WTC11 (cell line): ENCODE measurements at regions not wholly inside any gene's neighbourhood (a gene's known extent, or its start where the extent isn't known, plus 50 kb on each side); places are given as distances from the start of the nearest gene placed in this dataset.
A peak's percentile ranks its signal among the peaks of the same experiment; 100 is the strongest.

ENCODE experiments used
- ATAC-seq: fragments of 200-7000 bp; cut with Tn5 transposase; 2 replicates; pipeline ENCODE4 v1.10.0; 2021; ENCODE audit warnings: mild to moderate bottlenecking, moderate library complexity
- CTCF ChIA-PET: fragments of 300-600 bp; sonication (Branson Sonifier 250); formaldehyde crosslinking; loops from one replicate; lab custom pipeline; 2021; ENCODE audit warnings: antibody characterized with exemption; lab: Charles Lee
- POLR2A ChIA-PET: fragments of 350-600 bp; sonication (Branson Sonifier 250); formaldehyde crosslinking; loops from one replicate; lab custom pipeline; 2021; ENCODE audit warnings: antibody characterized with exemption; lab: Charles Lee
- DNase-seq: peaks from one replicate; pipeline ENCODE4 v3.0.0; 2021; ENCODE audit warnings: low spot score
- H3K27ac Mint-ChIP-seq: 2 replicates; pipeline ENCODE4 v1.8.0; 2021; ENCODE audit warnings: mixed read lengths
- H3K27me3 Mint-ChIP-seq: 2 replicates; pipeline ENCODE4 v1.8.0; 2021; ENCODE audit warnings: low read depth, mild to moderate bottlenecking, moderate library complexity, mixed read lengths
- H3K36me3 Mint-ChIP-seq: 2 replicates; pipeline ENCODE4 v1.8.0; 2021; ENCODE audit warnings: mixed read lengths
- H3K4me1 Mint-ChIP-seq: 2 replicates; pipeline ENCODE4 v1.8.0; 2022; ENCODE audit warnings: mixed read lengths
- H3K4me3 Mint-ChIP-seq: 2 replicates; pipeline ENCODE4 v1.8.0; 2021; ENCODE audit warnings: mild to moderate bottlenecking, moderate library complexity, mixed read lengths
- H3K9me3 Mint-ChIP-seq: 2 replicates; pipeline ENCODE4 v1.8.0; 2021; ENCODE audit warnings: mixed read lengths
- ATF1 ChIP-seq: sonication (generic); formaldehyde crosslinking; IDR thresholded peaks from 2 replicates; pipeline ENCODE4 v1.8.1; 2023; ENCODE audit warnings: mild to moderate bottlenecking, moderate library complexity, missing genetic modification reagents
- CDX4 ChIP-seq: fragments of 250-450 bp; sonication (Bioruptor Pico); IDR thresholded peaks from 2 replicates; pipeline ENCODE4 v1.9.0; 2021; ENCODE audit warnings: moderate library complexity, mild to moderate bottlenecking, inconsistent platforms, borderline replicate concordance
- CREM ChIP-seq: sonication (generic); formaldehyde crosslinking; IDR thresholded peaks from 2 replicates; pipeline ENCODE4 v1.8.1; 2022; ENCODE audit warnings: mild to moderate bottlenecking, missing genetic modification reagents, moderate library complexity
- E2F4 ChIP-seq: sonication (generic); formaldehyde crosslinking; IDR thresholded peaks from 2 replicates; pipeline ENCODE4 v1.8.1; 2022; ENCODE audit warnings: low read depth, mild to moderate bottlenecking, moderate library complexity, missing genetic modification reagents, borderline replicate concordance
- ELF4 ChIP-seq: sonication (generic); formaldehyde crosslinking; IDR thresholded peaks from 2 replicates; pipeline ENCODE4 v1.8.1; 2022; ENCODE audit warnings: low read depth, mild to moderate bottlenecking, moderate library complexity, missing genetic modification reagents
- EMX1 ChIP-seq: fragments of 250-450 bp; sonication (Bioruptor Pico); IDR thresholded peaks from 2 replicates; pipeline ENCODE4 v1.8.0; 2021; ENCODE audit warnings: mild to moderate bottlenecking
- JUN ChIP-seq: sonication (generic); formaldehyde crosslinking; IDR thresholded peaks from 2 replicates; pipeline ENCODE4 v1.8.0; 2023; ENCODE audit warnings: mild to moderate bottlenecking, missing genetic modification reagents
- NR2C2 ChIP-seq: sonication (generic); formaldehyde crosslinking; IDR thresholded peaks from 2 replicates; pipeline ENCODE4 v1.8.0; 2022; ENCODE audit warnings: mild to moderate bottlenecking, missing genetic modification reagents
- OVOL2 ChIP-seq: fragments of 250-450 bp; sonication (Bioruptor Pico); IDR thresholded peaks from 2 replicates; pipeline ENCODE4 v1.9.0; 2021; ENCODE audit warnings: mild to moderate bottlenecking, borderline replicate concordance
- ZNF121 ChIP-seq: sonication (generic); formaldehyde crosslinking; IDR thresholded peaks from 2 replicates; pipeline ENCODE4 v1.8.0; 2023; ENCODE audit warnings: missing genetic modification reagents
- ZNF138 ChIP-seq: sonication (generic); formaldehyde crosslinking; conservative IDR thresholded peaks from 2 replicates; pipeline ENCODE4 v1.8.1; 2022; ENCODE audit warnings: mild to moderate bottlenecking, moderate library complexity, missing genetic modification reagents
- ZNF219 ChIP-seq: sonication (generic); formaldehyde crosslinking; IDR thresholded peaks from 2 replicates; pipeline ENCODE4 v1.8.0; 2023; ENCODE audit warnings: missing genetic modification reagents, mild to moderate bottlenecking, borderline replicate concordance
- ZNF281 ChIP-seq: sonication (generic); formaldehyde crosslinking; IDR thresholded peaks from 2 replicates; pipeline ENCODE4 v1.8.0; 2023; ENCODE audit warnings: mild to moderate bottlenecking, missing genetic modification reagents
- ZNF416 ChIP-seq: fragments of 250-450 bp; sonication (Bioruptor Pico); IDR thresholded peaks from 2 replicates; pipeline ENCODE4 v1.9.0; 2021; ENCODE audit warnings: mild to moderate bottlenecking, inconsistent platforms
- ZNF671 ChIP-seq: fragments of 250-450 bp; sonication (Bioruptor Pico); IDR thresholded peaks from 2 replicates; pipeline ENCODE4 v1.8.0; 2021; ENCODE audit warnings: mild to moderate bottlenecking
- ZSCAN18 ChIP-seq: fragments of 250-450 bp; sonication (Bioruptor Pico); IDR thresholded peaks from 2 replicates; pipeline ENCODE4 v2.1.2; 2022; ENCODE audit warnings: mild to moderate bottlenecking, moderate library complexity
- TF ChIP-seq, protein P1 (sequence below): sonication (generic); formaldehyde crosslinking; IDR thresholded peaks from 2 replicates; pipeline ENCODE4 v1.8.1; 2023; ENCODE audit warnings: mild to moderate bottlenecking, missing genetic modification reagents, borderline replicate concordance
- TF ChIP-seq, protein P2 (sequence below): sonication (generic); formaldehyde crosslinking; IDR thresholded peaks from 2 replicates; pipeline ENCODE4 v1.8.1; 2023; ENCODE audit warnings: mild to moderate bottlenecking, missing genetic modification reagents, moderate library complexity
- TF ChIP-seq, protein P3 (sequence below): sonication (generic); formaldehyde crosslinking; conservative IDR thresholded peaks from 2 replicates; pipeline ENCODE4 v1.8.1; 2023; ENCODE audit warnings: mild to moderate bottlenecking, low read depth, missing genetic modification reagents, moderate library complexity

DNA sequence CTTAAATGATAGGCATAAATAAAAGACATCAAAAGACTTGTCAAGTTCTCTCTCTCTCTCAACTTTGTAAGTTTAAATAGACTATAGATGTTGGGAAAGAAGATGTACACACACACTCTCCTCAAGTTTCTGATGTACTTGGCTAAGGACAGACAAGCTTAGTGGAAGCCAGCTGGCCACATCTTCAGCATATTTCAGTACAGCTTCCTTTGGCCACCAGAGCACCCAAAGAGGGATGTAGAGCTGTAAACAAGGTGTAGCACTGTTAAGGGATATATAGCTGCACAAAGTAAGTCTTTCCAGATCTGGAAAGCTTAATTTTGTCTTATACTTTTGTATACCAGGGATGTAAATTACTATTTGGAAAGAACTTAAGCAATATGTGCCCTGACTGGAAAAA is 64.3 kb upstream of the MSTN start (continued):
- TF ChIP-seq CDX4, result no peak
- no peak for TF ChIP-seq E2F4 (CRISPR knock-in tag)
- no peak for TF ChIP-seq CREM
- TF ChIP-seq, protein P1, sequence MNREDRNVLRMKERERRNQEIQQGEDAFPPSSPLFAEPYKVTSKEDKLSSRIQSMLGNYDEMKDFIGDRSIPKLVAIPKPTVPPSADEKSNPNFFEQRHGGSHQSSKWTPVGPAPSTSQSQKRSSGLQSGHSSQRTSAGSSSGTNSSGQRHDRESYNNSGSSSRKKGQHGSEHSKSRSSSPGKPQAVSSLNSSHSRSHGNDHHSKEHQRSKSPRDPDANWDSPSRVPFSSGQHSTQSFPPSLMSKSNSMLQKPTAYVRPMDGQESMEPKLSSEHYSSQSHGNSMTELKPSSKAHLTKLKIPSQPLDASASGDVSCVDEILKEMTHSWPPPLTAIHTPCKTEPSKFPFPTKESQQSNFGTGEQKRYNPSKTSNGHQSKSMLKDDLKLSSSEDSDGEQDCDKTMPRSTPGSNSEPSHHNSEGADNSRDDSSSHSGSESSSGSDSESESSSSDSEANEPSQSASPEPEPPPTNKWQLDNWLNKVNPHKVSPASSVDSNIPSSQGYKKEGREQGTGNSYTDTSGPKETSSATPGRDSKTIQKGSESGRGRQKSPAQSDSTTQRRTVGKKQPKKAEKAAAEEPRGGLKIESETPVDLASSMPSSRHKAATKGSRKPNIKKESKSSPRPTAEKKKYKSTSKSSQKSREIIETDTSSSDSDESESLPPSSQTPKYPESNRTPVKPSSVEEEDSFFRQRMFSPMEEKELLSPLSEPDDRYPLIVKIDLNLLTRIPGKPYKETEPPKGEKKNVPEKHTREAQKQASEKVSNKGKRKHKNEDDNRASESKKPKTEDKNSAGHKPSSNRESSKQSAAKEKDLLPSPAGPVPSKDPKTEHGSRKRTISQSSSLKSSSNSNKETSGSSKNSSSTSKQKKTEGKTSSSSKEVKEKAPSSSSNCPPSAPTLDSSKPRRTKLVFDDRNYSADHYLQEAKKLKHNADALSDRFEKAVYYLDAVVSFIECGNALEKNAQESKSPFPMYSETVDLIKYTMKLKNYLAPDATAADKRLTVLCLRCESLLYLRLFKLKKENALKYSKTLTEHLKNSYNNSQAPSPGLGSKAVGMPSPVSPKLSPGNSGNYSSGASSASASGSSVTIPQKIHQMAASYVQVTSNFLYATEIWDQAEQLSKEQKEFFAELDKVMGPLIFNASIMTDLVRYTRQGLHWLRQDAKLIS, result no peak
- TF ChIP-seq ELF4, result no peak
- no peak for TF ChIP-seq ZNF416
- TF ChIP-seq OVOL2 (CRISPR knock-in tag), result no peak
- TF ChIP-seq ZNF121 (CRISPR knock-in tag), result no peak
- no peak for TF ChIP-seq ZNF138 (CRISPR knock-in tag)
- no peak for TF ChIP-seq ZSCAN18 (CRISPR knock-in tag)

- no peak overlapping the region for H3K4me3 Mint-ChIP-seq
- ATAC-seq (no peak), DNase-seq (no peak)
- no peak overlapping the region for H3K27ac Mint-ChIP-seq
- no peaks in the 10 kb centered on the region for H3K27me3 Mint-ChIP-seq
- H3K9me3 Mint-ChIP-seq, result no peaks in the 10 kb centered on the region
- CTCF ChIA-PET, result no interaction called here
- TF ChIP-seq NR2C2, result no peak
- TF ChIP-seq, all 79 proteins: peak for 0
- POLR2A ChIA-PET, result no interaction called here
- Mint-ChIP-seq H3K36me3 (no peaks in the 10 kb centered on the region), H3K4me1 (peaks cover 19% of the 10 kb centered on the region)
Observed at GRCh38 chr2:190123956-190124355, 61.4 kb upstream of the MSTN start.

GRCh38 chr2:190121971-190122370 is 59.4 kb upstream of the MSTN start:
- DNase-seq (no peak), ATAC-seq (peak; percentile 44; the same call in 1 of the 2 replicates)
- Mint-ChIP-seq H3K27me3 (no peaks in the 10 kb centered on the region), H3K4me1 (peaks cover 23% of the 10 kb centered on the region), H3K27ac (no peak overlapping the region), H3K4me3 (no peak overlapping the region), H3K9me3 (no peaks in the 10 kb centered on the region), H3K36me3 (no peaks in the 10 kb centered on the region)
- ChIA-PET CTCF (interaction anchor here (0.6 to 1.4 kb wide), 7 partner anchors 13 to 139 kb away, joined by 3 to 9 read pairs (median 3); a partner anchor contains a TSS), POLR2A (interaction anchor here (0.5 kb wide), 1 partner anchor 48 kb away, joined by 3 read pairs; no protein-coding TSS in a partner anchor)
- TF ChIP-seq ZNF219 (CRISPR knock-in tag), result no peak
- TF ChIP-seq ZNF671 (CRISPR knock-in tag), result no peak
- TF ChIP-seq, protein P2, sequence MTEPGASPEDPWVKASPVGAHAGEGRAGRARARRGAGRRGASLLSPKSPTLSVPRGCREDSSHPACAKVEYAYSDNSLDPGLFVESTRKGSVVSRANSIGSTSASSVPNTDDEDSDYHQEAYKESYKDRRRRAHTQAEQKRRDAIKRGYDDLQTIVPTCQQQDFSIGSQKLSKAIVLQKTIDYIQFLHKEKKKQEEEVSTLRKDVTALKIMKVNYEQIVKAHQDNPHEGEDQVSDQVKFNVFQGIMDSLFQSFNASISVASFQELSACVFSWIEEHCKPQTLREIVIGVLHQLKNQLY (CRISPR knock-in tag), result no peak
- no peak for TF ChIP-seq ATF1 (CRISPR knock-in tag)
- TF ChIP-seq ZNF416, result no peak
- TF ChIP-seq, protein P3, sequence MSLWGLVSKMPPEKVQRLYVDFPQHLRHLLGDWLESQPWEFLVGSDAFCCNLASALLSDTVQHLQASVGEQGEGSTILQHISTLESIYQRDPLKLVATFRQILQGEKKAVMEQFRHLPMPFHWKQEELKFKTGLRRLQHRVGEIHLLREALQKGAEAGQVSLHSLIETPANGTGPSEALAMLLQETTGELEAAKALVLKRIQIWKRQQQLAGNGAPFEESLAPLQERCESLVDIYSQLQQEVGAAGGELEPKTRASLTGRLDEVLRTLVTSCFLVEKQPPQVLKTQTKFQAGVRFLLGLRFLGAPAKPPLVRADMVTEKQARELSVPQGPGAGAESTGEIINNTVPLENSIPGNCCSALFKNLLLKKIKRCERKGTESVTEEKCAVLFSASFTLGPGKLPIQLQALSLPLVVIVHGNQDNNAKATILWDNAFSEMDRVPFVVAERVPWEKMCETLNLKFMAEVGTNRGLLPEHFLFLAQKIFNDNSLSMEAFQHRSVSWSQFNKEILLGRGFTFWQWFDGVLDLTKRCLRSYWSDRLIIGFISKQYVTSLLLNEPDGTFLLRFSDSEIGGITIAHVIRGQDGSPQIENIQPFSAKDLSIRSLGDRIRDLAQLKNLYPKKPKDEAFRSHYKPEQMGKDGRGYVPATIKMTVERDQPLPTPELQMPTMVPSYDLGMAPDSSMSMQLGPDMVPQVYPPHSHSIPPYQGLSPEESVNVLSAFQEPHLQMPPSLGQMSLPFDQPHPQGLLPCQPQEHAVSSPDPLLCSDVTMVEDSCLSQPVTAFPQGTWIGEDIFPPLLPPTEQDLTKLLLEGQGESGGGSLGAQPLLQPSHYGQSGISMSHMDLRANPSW (CRISPR knock-in tag), result no peak
- no peak for TF ChIP-seq JUN
- no peak for TF ChIP-seq ZNF281 (CRISPR knock-in tag)
- TF ChIP-seq E2F4 (CRISPR knock-in tag), result no peak
- TF ChIP-seq EMX1 (CRISPR knock-in tag), result no peak
- TF ChIP-seq CREM, result no peak
